HCT116 (cell line): ENCODE measurements at regions not wholly inside any gene's neighbourhood (a gene's known extent, or its start where the extent isn't known, plus 50 kb on each side); places are given as distances from the start of the nearest gene placed in this dataset.

ENCODE experiments used
- ATAC-seq: fragments of 200-7000 bp; cut with Tn5 transposase; 2 replicates; pipeline ENCODE4 v1.9.1; 2020; ENCODE audit warnings: mild to moderate bottlenecking, moderate library complexity
- BruUV-seq: library from RNA; stranded (reverse); fragments of 400-500 nt; replicated peaks from 2 replicates; lab custom pipeline; 2021; lab: Mats Ljungman, UMichigan
- CTCF ChIA-PET: fragments of 300-600 bp; sonication (Branson Sonifier 250); formaldehyde crosslinking; loops from one replicate; lab custom pipeline; 2021; ENCODE audit warnings: antibody characterized with exemption; lab: Charles Lee
- POLR2A ChIA-PET: fragments of 300-600, 350-600 bp; sonication (Branson Sonifier 250); formaldehyde crosslinking; loops from one replicate; lab custom pipeline; 2021; ENCODE audit warnings: antibody characterized with exemption; lab: Charles Lee
- RAD21 ChIA-PET, 2 experiments: fragments of 300-600 bp; sonication (Branson Sonifier 250); formaldehyde crosslinking; loops; one replicate each; lab custom pipeline; 2023; ENCODE audit warnings: low total read pairs in 2 of 2; ENCODE audit not compliant: uncharacterized antibody in 2 of 2, unreplicated experiment in 2 of 2, low non-redundant PET in 1 of 2; lab: Charles Lee
- DNase-seq: peaks from one replicate; pipeline ENCODE4 v3.0.0-alpha.2; 2010; ENCODE audit warnings: low read depth, low spot score
- H2AFZ ChIP-seq: fragments of 200-600 bp; shearing (Covaris generic), sonication (generic); 2 replicates; pipeline ENCODE4 v1.6.1; 2017; ENCODE audit warnings: low read depth, mixed run types, mixed read lengths, antibody characterized with exemption, low read length; ENCODE audit not compliant: poor library complexity, severe bottlenecking
- H3K27ac ChIP-seq: 2 replicates; pipeline ENCODE4 v1.5.1; 2012; ENCODE audit warnings: low read depth, low read length
- H3K27me3 ChIP-seq: fragments of 200-600 bp; sonication (generic); 2 replicates; pipeline ENCODE4 v1.6.1; 2016; ENCODE audit warnings: mixed run types, low read length, mixed read lengths; ENCODE audit not compliant: insufficient read depth
- H3K36me3 ChIP-seq, 2 experiments: fragments of 200-500 bp in 1 of 2; fragments of 200-600 bp in 1 of 2; sonication (Bioruptor generic) in 1 of 2; sonication (generic) in 1 of 2; 2 replicates each; pipeline versions ENCODE4 v1.5.1 to v1.6.1; 2014 to 2016; ENCODE audit warnings: low read length in 2 of 2, inconsistent platforms in 1 of 2, mixed read lengths in 1 of 2, mixed run types in 1 of 2; ENCODE audit not compliant: insufficient read depth in 2 of 2, control insufficient read depth in 1 of 2
- H3K4me1 ChIP-seq, 2 experiments: fragments of 200-600 bp in 1 of 2; sonication (generic) in 1 of 2; 2 replicates each; pipeline versions ENCODE4 v1.5.1 to v1.6.1; 2012 to 2017; ENCODE audit warnings: low read length in 2 of 2, inconsistent platforms in 1 of 2, mild to moderate bottlenecking in 1 of 2, mixed read lengths in 1 of 2, mixed run types in 1 of 2, moderate library complexity in 1 of 2; ENCODE audit not compliant: insufficient read depth in 2 of 2, control insufficient read depth in 1 of 2
- H3K4me2 ChIP-seq: fragments of 200-600 bp; sonication (generic); 2 replicates; pipeline ENCODE4 v1.6.1; 2017; ENCODE audit warnings: mixed run types, low read length, mixed read lengths
- H3K4me3 ChIP-seq, 2 experiments: fragments of 200-600 bp in 1 of 2; sonication (generic) in 1 of 2; replicated peaks in 1 of 2; 2 replicates each; pipeline ENCODE4 v1.5.1; 2011 to 2016; ENCODE audit warnings: low read length in 2 of 2, control low read depth in 1 of 2, low read depth in 1 of 2, mild to moderate bottlenecking in 1 of 2, mixed read lengths in 1 of 2, mixed run types in 1 of 2
- H3K79me2 ChIP-seq: fragments of 200-600 bp; sonication (generic); 2 replicates; pipeline ENCODE4 v1.6.1; 2017; ENCODE audit warnings: mild to moderate bottlenecking, mixed run types, low read length, moderate library complexity, mixed read lengths; ENCODE audit not compliant: insufficient read depth
- H3K9ac ChIP-seq: fragments of 200-600 bp; sonication (generic); 2 replicates; pipeline ENCODE4 v1.6.1; 2016; ENCODE audit warnings: low read length, mixed read lengths
- H3K9me2 ChIP-seq: fragments of 200-600 bp; sonication (generic), shearing (Covaris generic); 2 replicates; pipeline ENCODE4 v1.6.1; 2017; ENCODE audit warnings: mixed run types, mild to moderate bottlenecking, moderate library complexity; ENCODE audit not compliant: insufficient read depth
- H3K9me3 ChIP-seq, 2 experiments: fragments of 200-500 bp in 1 of 2; fragments of 200-600 bp in 1 of 2; sonication (Bioruptor generic) in 1 of 2; sonication (generic) in 1 of 2; 2 replicates each; pipeline ENCODE4 v1.6.1; 2014 to 2017; ENCODE audit warnings: low read length in 2 of 2, mixed read lengths in 2 of 2, inconsistent platforms in 1 of 2, low read depth in 1 of 2, mild to moderate bottlenecking in 1 of 2, mixed run types in 1 of 2, moderate library complexity in 1 of 2; ENCODE audit not compliant: control insufficient read depth in 1 of 2, insufficient read depth in 1 of 2
- H4K20me1 ChIP-seq: fragments of 200-600 bp; sonication (generic), shearing (Covaris generic); 2 replicates; pipeline ENCODE4 v1.6.1; 2017; ENCODE audit warnings: mixed run types, mild to moderate bottlenecking, moderate library complexity; ENCODE audit not compliant: insufficient read depth
- ATF3 ChIP-seq: IDR thresholded peaks from 2 replicates; pipeline ENCODE4 v1.6.1; 2012
- CBX3 ChIP-seq: IDR thresholded peaks from 2 replicates; pipeline ENCODE4 v1.6.1; 2012; ENCODE audit warnings: low read depth
- CEBPB ChIP-seq: IDR thresholded peaks from 2 replicates; pipeline ENCODE4 v1.6.1; 2012; ENCODE audit warnings: low read depth
- EGR1 ChIP-seq: IDR thresholded peaks from 2 replicates; pipeline ENCODE4 v1.6.1; 2012; ENCODE audit warnings: low read depth
- ELF1 ChIP-seq: IDR thresholded peaks from 2 replicates; pipeline ENCODE4 v1.6.1; 2012; ENCODE audit warnings: low read depth, borderline replicate concordance
- EZH2phosphoT487 ChIP-seq: fragments of 200-600 bp; IDR thresholded peaks from 2 replicates; pipeline ENCODE4 v1.6.1; 2018; ENCODE audit warnings: antibody characterized with exemption, borderline replicate concordance
- FOSL1 ChIP-seq: IDR thresholded peaks from 2 replicates; pipeline ENCODE4 v1.6.1; 2012; ENCODE audit warnings: low read depth
- POLR2A ChIP-seq: IDR thresholded peaks from 2 replicates; pipeline ENCODE4 v1.7.0; 2011; ENCODE audit warnings: borderline replicate concordance; ENCODE audit not compliant: insufficient read depth, insufficient read length; ENCODE audit errors: extremely low read depth
- POLR2AphosphoS5 ChIP-seq: IDR thresholded peaks from 2 replicates; pipeline ENCODE4 v1.6.1; 2011; ENCODE audit warnings: mild to moderate bottlenecking, low read depth, low read length, moderate library complexity
- RAD21 ChIP-seq: IDR thresholded peaks from 2 replicates; pipeline ENCODE4 v1.6.1; 2012; ENCODE audit warnings: low read depth, mild to moderate bottlenecking
- SIN3A ChIP-seq: IDR thresholded peaks from 2 replicates; pipeline ENCODE4 v1.6.1; 2012; ENCODE audit warnings: low read depth
- SP1 ChIP-seq: IDR thresholded peaks from 2 replicates; pipeline ENCODE4 v1.6.1; 2012; ENCODE audit warnings: low read depth
- TCF7L2 ChIP-seq: IDR thresholded peaks from 2 replicates; pipeline ENCODE4 v1.7.0; 2011; ENCODE audit warnings: borderline replicate concordance, inconsistent platforms; ENCODE audit not compliant: insufficient read depth, insufficient read length; ENCODE audit errors: extremely low read depth
- YY1 ChIP-seq: IDR thresholded peaks from 2 replicates; pipeline ENCODE4 v1.6.1; 2011; ENCODE audit warnings: low read length, low read depth, moderate library complexity, mild to moderate bottlenecking; ENCODE audit not compliant: insufficient replicate concordance; ENCODE audit errors: extremely low read depth
- ZBTB33 ChIP-seq: IDR thresholded peaks from 2 replicates; pipeline ENCODE4 v1.6.1; 2011; ENCODE audit warnings: mild to moderate bottlenecking, low read length, moderate library complexity; ENCODE audit not compliant: insufficient replicate concordance; ENCODE audit errors: extremely low read depth
- ZNF274 ChIP-seq: fragments of 200-500 bp; sonication (Bioruptor generic); IDR thresholded peaks from 2 replicates; pipeline ENCODE4 v1.6.1; 2014; ENCODE audit warnings: mild to moderate bottlenecking, low read depth, low read length, inconsistent platforms
- intact Hi-C: fragments of 100-400 bp; cut with micrococcal nuclease; formaldehyde crosslinking; loops from 2 replicates; pipeline ENCODE4 v1.10.0; 2022

GRCh38 chr1:99497690-99498089 is 148.2 kb upstream of the PALMD start:
- Histone ChIP-seq H3K79me2 (no peaks in the 10 kb centered on the region), H3K27ac (no peak overlapping the region), H3K27me3 (no peaks in the 10 kb centered on the region), H3K9ac (no peak overlapping the region), H3K4me1 (no peaks in the 10 kb centered on the region), H3K9me3 (no peaks in the 10 kb centered on the region), H3K9me2 (no peaks in the 10 kb centered on the region), H2AFZ (no peak overlapping the region), H3K4me2 (no peak overlapping the region), H3K4me3 (no peak overlapping the region), H4K20me1 (no peaks in the 10 kb centered on the region), H3K36me3 (no peaks in the 10 kb centered on the region)
- no TSS peak for BruUV-seq
- DNase-seq: no peak
- no peak for ATAC-seq
- no peak for TF ChIP-seq ATF3
- no peak for TF ChIP-seq ZBTB33
- TF ChIP-seq CBX3: no peak
- TF ChIP-seq FOSL1: no peak
- no peak for TF ChIP-seq SP1
- no peak for TF ChIP-seq RAD21
- TF ChIP-seq POLR2AphosphoS5: no peak
- TF ChIP-seq TCF7L2: no peak
- TF ChIP-seq POLR2A: no peak
- no peak for TF ChIP-seq ZNF274
- TF ChIP-seq CEBPB: no peak
- no peak for TF ChIP-seq EZH2phosphoT487
- TF ChIP-seq SIN3A: no peak
- TF ChIP-seq ELF1: no peak
- no peak for TF ChIP-seq EGR1
- no peak for TF ChIP-seq YY1
- CTCF ChIA-PET: interaction anchor here (1.3 kb wide), 1 partner anchor 17 kb away, joined by 6 read pairs; no protein-coding TSS in a partner anchor
- POLR2A ChIA-PET: no interaction called here
- intact Hi-C loops: no loop called here
- RAD21 ChIA-PET: no interaction called here
